HUDEP-2 (cell line): ENCODE measurements at regions not wholly inside any gene's neighbourhood (a gene's known extent, or its start where the extent isn't known, plus 50 kb on each side); places are given as distances from the start of the nearest gene placed in this dataset.
A peak's percentile ranks its signal among the peaks of the same experiment; 100 is the strongest.
"Not testable (repeated sequence)": the region's sequence is repeated elsewhere in the genome, so short reads cannot be mapped to it uniquely, and the experiment has no call there.

Experiments used
- DNase-seq, 76 experiments: peaks; one replicate each; lab custom pipeline; 2025; ENCODE audit not compliant: unreplicated experiment in 76 of 76; lab: John Stamatoyannopoulos, UW

- no peak for DNase-seq
Measured at GRCh38 chr12:67484791-67485480, 163.6 kb upstream of the DYRK2 start.

GRCh38 chr12:67486671-67487070 lies 161.9 kb upstream of the DYRK2 start:
- DNase-seq = no peak

GRCh38 chr12:67488349-67488748 lies 160.2 kb upstream of the DYRK2 start:
- DNase-seq = not testable (repeated sequence)

GRCh38 chr12:67489007-67489406 lies 159.5 kb upstream of the DYRK2 start:
- no peak for DNase-seq

- no peak for DNase-seq
Measured at GRCh38 chr12:67496581-67496980, 152.0 kb upstream of the DYRK2 start.

- DNase-seq = no peak
Measured at GRCh38 chr12:67498991-67499390, 149.6 kb upstream of the DYRK2 start.

- DNase-seq = no peak
Measured at GRCh38 chr12:67501362-67501761, 147.2 kb upstream of the DYRK2 start.

GRCh38 chr12:67504026-67504425 lies 144.5 kb upstream of the DYRK2 start:
- no peak for DNase-seq

GRCh38 chr12:67506739-67507138 lies 141.8 kb upstream of the DYRK2 start:
- no peak for DNase-seq

GRCh38 chr12:67508830-67509229 lies 139.7 kb upstream of the DYRK2 start:
- DNase-seq = no peak

- no peak for DNase-seq
Measured at GRCh38 chr12:67509666-67510386, 138.7 kb upstream of the DYRK2 start.

- DNase-seq = no peak
Measured at GRCh38 chr12:67512061-67512460, 136.5 kb upstream of the DYRK2 start.

- DNase-seq = no peak
Measured at GRCh38 chr12:67514502-67514901, 134.0 kb upstream of the DYRK2 start.

- DNase-seq = no peak
Measured at GRCh38 chr12:67515679-67516340, 132.7 kb upstream of the DYRK2 start.

GRCh38 chr12:67517181-67517887 lies 131.2 kb upstream of the DYRK2 start:
- DNase-seq = peak in 9 of 76 experiments; percentile 1 to 38 (median 9)

- DNase-seq = no peak
Measured at GRCh38 chr12:67519484-67520433, 128.8 kb upstream of the DYRK2 start.

GRCh38 chr12:67520606-67521005 lies 127.9 kb upstream of the DYRK2 start:
- DNase-seq = no peak

GRCh38 chr12:67522222-67522621 lies 126.3 kb upstream of the DYRK2 start:
- no peak for DNase-seq

- DNase-seq = no peak
Measured at GRCh38 chr12:67523538-67523937, 125.0 kb upstream of the DYRK2 start.
